ENCODE measurements at regions not wholly inside any gene's neighbourhood (a gene's known extent, or its start where the extent isn't known, plus 50 kb on each side); places are given as distances from the start of the nearest gene placed in this dataset.

- no peaks in the 10 kb centered on the region for H3K9me3 ChIP-seq (ENCODE audit: insufficient read depth, low read length)
- no peaks in the 10 kb centered on the region for H3K36me3 ChIP-seq (ENCODE audit: low read length)
- H3K79me2 ChIP-seq (ENCODE audit: insufficient read depth, low read length): no peaks in the 10 kb centered on the region
- no peak overlapping the region for H3K4me2 ChIP-seq (ENCODE audit: low read depth, low read length, poor library complexity, severe bottlenecking)
- H3K4me3 ChIP-seq (ENCODE audit: insufficient read depth, low read length, poor library complexity, severe bottlenecking): no peak overlapping the region
- no peaks in the 10 kb centered on the region for H3K9me2 ChIP-seq (replicated peaks; ENCODE audit: insufficient read depth, low read length)
- TF ChIP-seq EZH2phosphoT487 (conservative IDR thresholded peaks at IDR 0.05; ENCODE audit: low read length) (no peak), CTCF (IDR thresholded peaks at IDR 0.05; ENCODE audit: insufficient read depth, low read length, poor library complexity, severe bottlenecking) (no peak)
- no peaks in the 10 kb centered on the region for H3K27me3 ChIP-seq (ENCODE audit: low read length)
- H4K20me1 ChIP-seq (ENCODE audit: low read depth, low read length): no peaks in the 10 kb centered on the region
- H3K27ac ChIP-seq (ENCODE audit: low read depth, low read length): no peak overlapping the region
- H3F3A ChIP-seq (ENCODE audit: insufficient read depth): no peaks in the 10 kb centered on the region
- H3K9ac ChIP-seq (ENCODE audit: low read length): no peak overlapping the region
- no peak overlapping the region for H2AFZ ChIP-seq (ENCODE audit: low read depth, low read length, severe bottlenecking)
Observed at GRCh38 chr5:87099291-87099839, 168.3 kb upstream of the RASA1 start.

DNA sequence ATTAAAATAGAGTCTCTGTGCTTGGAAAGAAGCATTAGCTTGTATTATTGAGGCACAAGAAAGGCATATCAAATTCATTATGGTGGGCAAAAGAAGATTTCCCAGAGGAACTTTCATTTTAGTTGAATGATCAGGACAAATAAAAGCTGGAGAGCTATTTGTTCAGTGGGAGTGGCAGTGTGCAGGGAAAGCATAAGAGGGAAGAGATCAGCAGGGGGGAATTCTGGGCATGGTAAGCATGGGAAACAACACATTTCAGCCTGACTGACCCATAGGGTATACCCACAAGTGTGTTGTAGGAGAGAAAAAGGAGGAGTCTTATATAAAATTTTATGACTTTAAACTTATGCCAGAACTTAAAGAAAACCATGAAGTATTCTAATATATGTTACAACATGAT lies 167.7 kb upstream of the RASA1 start:
- Histone ChIP-seq H3K27ac (ENCODE audit: low read depth, low read length) (no peak overlapping the region), H3K4me2 (ENCODE audit: low read depth, low read length, poor library complexity, severe bottlenecking) (no peak overlapping the region), H3K9me2 (replicated peaks; ENCODE audit: insufficient read depth, low read length) (no peaks in the 10 kb centered on the region), H3K27me3 (ENCODE audit: low read length) (no peaks in the 10 kb centered on the region), H4K20me1 (ENCODE audit: low read depth, low read length) (no peaks in the 10 kb centered on the region), H3K4me3 (ENCODE audit: insufficient read depth, low read length, poor library complexity, severe bottlenecking) (no peak overlapping the region), H2AFZ (ENCODE audit: low read depth, low read length, severe bottlenecking) (no peak overlapping the region), H3K9me3 (ENCODE audit: insufficient read depth, low read length) (no peaks in the 10 kb centered on the region), H3K9ac (ENCODE audit: low read length) (no peak overlapping the region), H3K36me3 (ENCODE audit: low read length) (no peaks in the 10 kb centered on the region), H3F3A (ENCODE audit: insufficient read depth) (no peaks in the 10 kb centered on the region), H3K79me2 (ENCODE audit: insufficient read depth, low read length) (no peaks in the 10 kb centered on the region)
- no peak for TF ChIP-seq EZH2phosphoT487 (conservative IDR thresholded peaks at IDR 0.05; ENCODE audit: low read length)
- TF ChIP-seq CTCF (IDR thresholded peaks at IDR 0.05; ENCODE audit: insufficient read depth, low read length, poor library complexity, severe bottlenecking): no peak

DNA sequence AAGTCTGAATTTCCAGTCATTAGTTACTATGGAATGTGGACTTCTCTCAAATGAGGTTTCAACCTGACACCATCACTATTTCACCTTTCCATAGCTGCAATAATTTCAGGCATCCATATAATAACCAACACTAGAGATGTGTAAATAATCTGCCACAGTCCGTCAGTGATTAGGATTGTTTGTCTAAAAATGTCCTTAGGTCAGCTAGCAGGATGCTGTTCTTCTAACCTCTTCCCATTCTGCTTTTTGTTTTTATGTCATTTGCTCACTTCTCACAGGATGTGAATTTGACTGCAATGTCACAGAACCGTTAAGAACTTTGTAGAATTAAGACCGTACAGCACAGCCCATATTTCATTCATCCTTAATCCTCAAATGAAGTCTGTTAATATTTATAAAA lies 166.4 kb upstream of the RASA1 start:
- Histone ChIP-seq H3K79me2 (ENCODE audit: insufficient read depth, low read length) (no peaks in the 10 kb centered on the region), H3K27ac (ENCODE audit: low read depth, low read length) (no peak overlapping the region), H3F3A (ENCODE audit: insufficient read depth) (no peaks in the 10 kb centered on the region), H3K9ac (ENCODE audit: low read length) (no peak overlapping the region), H3K4me3 (ENCODE audit: insufficient read depth, low read length, poor library complexity, severe bottlenecking) (no peak overlapping the region), H4K20me1 (ENCODE audit: low read depth, low read length) (no peaks in the 10 kb centered on the region), H3K4me2 (ENCODE audit: low read depth, low read length, poor library complexity, severe bottlenecking) (no peak overlapping the region), H3K9me3 (ENCODE audit: insufficient read depth, low read length) (no peaks in the 10 kb centered on the region), H2AFZ (ENCODE audit: low read depth, low read length, severe bottlenecking) (no peak overlapping the region), H3K36me3 (ENCODE audit: low read length) (no peaks in the 10 kb centered on the region), H3K9me2 (replicated peaks; ENCODE audit: insufficient read depth, low read length) (no peaks in the 10 kb centered on the region), H3K27me3 (ENCODE audit: low read length) (no peaks in the 10 kb centered on the region)
- TF ChIP-seq EZH2phosphoT487 (conservative IDR thresholded peaks at IDR 0.05; ENCODE audit: low read length) (no peak), CTCF (IDR thresholded peaks at IDR 0.05; ENCODE audit: insufficient read depth, low read length, poor library complexity, severe bottlenecking) (no peak)
